ENCODE measurements at regions not wholly inside any gene's neighbourhood (a gene's known extent, or its start where the extent isn't known, plus 50 kb on each side); places are given as distances from the start of the nearest gene placed in this dataset.

- dilution Hi-C loops (cut with MboI; ENCODE audit: extremely low pct_ligation_motif_present, low sequenced_read_pairs), result no loop called here
- no peaks in the 10 kb centered on the region for H3K27me3 ChIP-seq (ENCODE audit: control insufficient read depth, extremely low read depth, insufficient read depth, low read length)
- H3K9me1 ChIP-seq (ENCODE audit: control insufficient read depth, extremely low read depth, insufficient read depth, low read length), result no peaks in the 10 kb centered on the region
- no peak overlapping the region for H3K4me2 ChIP-seq (ENCODE audit: control insufficient read depth, extremely low read depth, insufficient read depth, low read depth, low read length)
- no peak overlapping the region for H3K27ac ChIP-seq (ENCODE audit: control insufficient read depth, insufficient read depth, low read length)
- FAIRE-seq (no peak), DNase-seq (ENCODE audit: low read depth, low spot score) (no peak)
- H3K9ac ChIP-seq (ENCODE audit: control insufficient read depth, extremely low read depth, insufficient read depth, low read length), result no peak overlapping the region
- no peaks in the 10 kb centered on the region for H4K20me1 ChIP-seq (ENCODE audit: control insufficient read depth, extremely low read depth, insufficient read depth, low read length)
- no peaks in the 10 kb centered on the region for H3K79me2 ChIP-seq (ENCODE audit: control insufficient read depth, insufficient read depth, low read length)
- no peaks in the 10 kb centered on the region for H3K4me1 ChIP-seq (ENCODE audit: control insufficient read depth, extremely low read depth, insufficient read depth, low read length)
- H3K36me3 ChIP-seq (ENCODE audit: control insufficient read depth in 2 of 2, extremely low read depth in 1 of 2, insufficient read depth in 2 of 2, low read length in 2 of 2), result no peaks in the 10 kb centered on the region
- H2AFZ ChIP-seq (ENCODE audit: control insufficient read depth, low read length), result no peak overlapping the region
- H3K4me3 ChIP-seq (ENCODE audit: control insufficient read depth in 2 of 3, extremely low read depth in 1 of 3, insufficient read depth in 2 of 3, low read depth in 1 of 3, low read length in 3 of 3), result no peak overlapping the region
- TF ChIP-seq, protein P1, sequence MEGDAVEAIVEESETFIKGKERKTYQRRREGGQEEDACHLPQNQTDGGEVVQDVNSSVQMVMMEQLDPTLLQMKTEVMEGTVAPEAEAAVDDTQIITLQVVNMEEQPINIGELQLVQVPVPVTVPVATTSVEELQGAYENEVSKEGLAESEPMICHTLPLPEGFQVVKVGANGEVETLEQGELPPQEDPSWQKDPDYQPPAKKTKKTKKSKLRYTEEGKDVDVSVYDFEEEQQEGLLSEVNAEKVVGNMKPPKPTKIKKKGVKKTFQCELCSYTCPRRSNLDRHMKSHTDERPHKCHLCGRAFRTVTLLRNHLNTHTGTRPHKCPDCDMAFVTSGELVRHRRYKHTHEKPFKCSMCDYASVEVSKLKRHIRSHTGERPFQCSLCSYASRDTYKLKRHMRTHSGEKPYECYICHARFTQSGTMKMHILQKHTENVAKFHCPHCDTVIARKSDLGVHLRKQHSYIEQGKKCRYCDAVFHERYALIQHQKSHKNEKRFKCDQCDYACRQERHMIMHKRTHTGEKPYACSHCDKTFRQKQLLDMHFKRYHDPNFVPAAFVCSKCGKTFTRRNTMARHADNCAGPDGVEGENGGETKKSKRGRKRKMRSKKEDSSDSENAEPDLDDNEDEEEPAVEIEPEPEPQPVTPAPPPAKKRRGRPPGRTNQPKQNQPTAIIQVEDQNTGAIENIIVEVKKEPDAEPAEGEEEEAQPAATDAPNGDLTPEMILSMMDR (optimal IDR thresholded peaks at IDR 0.05 in 1 of 3, IDR thresholded peaks at IDR 0.05 in 1 of 3, conservative IDR thresholded peaks at IDR 0.05 in 1 of 3; ENCODE audit: extremely low read depth in 1 of 3, insufficient read depth in 2 of 3, low read length in 3 of 3), result no peak
- no peak for TF ChIP-seq EZH2 (IDR thresholded peaks at IDR 0.05; ENCODE audit: low read length)
- H3K9me3 ChIP-seq (ENCODE audit: control insufficient read depth, low read depth, low read length), result no peaks in the 10 kb centered on the region
These were observed 253.3 kb downstream of the MBNL1 start for GRCh38 chr3:152522036-152522435.

GRCh38 chr3:152524198-152525140, 255.7 kb downstream of the MBNL1 start:
- DNase-seq (ENCODE audit: low read depth, low spot score) (no peak), FAIRE-seq (peak; percentile 55)
- H3K36me3 ChIP-seq (ENCODE audit: control insufficient read depth in 2 of 2, extremely low read depth in 1 of 2, insufficient read depth in 2 of 2, low read length in 2 of 2), result no peaks in the 10 kb centered on the region
- dilution Hi-C loops (cut with MboI; ENCODE audit: extremely low pct_ligation_motif_present, low sequenced_read_pairs), result no loop called here
- H4K20me1 ChIP-seq (ENCODE audit: control insufficient read depth, extremely low read depth, insufficient read depth, low read length), result no peaks in the 10 kb centered on the region
- TF ChIP-seq, protein P1 (optimal IDR thresholded peaks at IDR 0.05 in 1 of 3, IDR thresholded peaks at IDR 0.05 in 1 of 3, conservative IDR thresholded peaks at IDR 0.05 in 1 of 3; ENCODE audit: extremely low read depth in 1 of 3, insufficient read depth in 2 of 3, low read length in 3 of 3), result peak in 2 of 3 experiments; percentile 64 to 72
- no peak for TF ChIP-seq EZH2 (IDR thresholded peaks at IDR 0.05; ENCODE audit: low read length)
- no peak overlapping the region for H3K9ac ChIP-seq (ENCODE audit: control insufficient read depth, extremely low read depth, insufficient read depth, low read length)
- no peaks in the 10 kb centered on the region for H3K27me3 ChIP-seq (ENCODE audit: control insufficient read depth, extremely low read depth, insufficient read depth, low read length)
- H3K4me3 ChIP-seq (ENCODE audit: control insufficient read depth in 2 of 3, extremely low read depth in 1 of 3, insufficient read depth in 2 of 3, low read depth in 1 of 3, low read length in 3 of 3), result no peak overlapping the region
- H3K9me3 ChIP-seq (ENCODE audit: control insufficient read depth, low read depth, low read length), result no peaks in the 10 kb centered on the region
- H3K4me1 ChIP-seq (ENCODE audit: control insufficient read depth, extremely low read depth, insufficient read depth, low read length), result no peaks in the 10 kb centered on the region
- no peak overlapping the region for H2AFZ ChIP-seq (ENCODE audit: control insufficient read depth, low read length)
- H3K27ac ChIP-seq (ENCODE audit: control insufficient read depth, insufficient read depth, low read length), result no peak overlapping the region
- H3K4me2 ChIP-seq (ENCODE audit: control insufficient read depth, extremely low read depth, insufficient read depth, low read depth, low read length), result no peak overlapping the region
- H3K9me1 ChIP-seq (ENCODE audit: control insufficient read depth, extremely low read depth, insufficient read depth, low read length), result no peaks in the 10 kb centered on the region
- H3K79me2 ChIP-seq (ENCODE audit: control insufficient read depth, insufficient read depth, low read length), result no peaks in the 10 kb centered on the region

Measured in keratinocyte (primary cell).